A673 (cell line): ENCODE measurements at regions not wholly inside any gene's neighbourhood (a gene's known extent, or its start where the extent isn't known, plus 50 kb on each side); places are given as distances from the start of the nearest gene placed in this dataset.
A peak's percentile ranks its signal among the peaks of the same experiment; 100 is the strongest.

Experiments used
- BruUV-seq: library from RNA; stranded (reverse); fragments of 400-500 nt; replicated peaks from 2 replicates; lab custom pipeline; 2021; lab: Mats Ljungman, UMichigan
- CTCF ChIA-PET: fragments of 300-600 bp; sonication (Branson Sonifier 250); formaldehyde crosslinking; loops from one replicate; lab custom pipeline; 2022; ENCODE audit warnings: antibody characterized with exemption; lab: Charles Lee
- POLR2A ChIA-PET: fragments of 300-600 bp; sonication (Branson Sonifier 250); formaldehyde crosslinking; loops from one replicate; lab custom pipeline; 2022; ENCODE audit warnings: antibody characterized with exemption; ENCODE audit not compliant: low non-redundant PET; lab: Charles Lee
- DNase-seq: peaks from one replicate; pipeline ENCODE4 v3.0.0-alpha.2; 2015; ENCODE audit warnings: low spot score
- H3K27ac ChIP-seq: fragments of 200-600 bp; sonication (generic); 2 replicates; pipeline ENCODE4 v1.5.1; 2016; ENCODE audit warnings: mixed run types, low read depth, mild to moderate bottlenecking, mixed read lengths, antibody characterized with exemption, low read length; ENCODE audit not compliant: poor library complexity, severe bottlenecking
- H3K27me3 ChIP-seq: fragments of 200-600 bp; sonication (generic); replicated peaks from 2 replicates; pipeline ENCODE4 v1.6.1; 2017; ENCODE audit warnings: mixed run types, low read depth, mild to moderate bottlenecking, mixed read lengths, antibody characterized with exemption, low read length; ENCODE audit not compliant: insufficient read depth, poor library complexity
- H3K36me3 ChIP-seq: fragments of 200-600 bp; sonication (generic); 2 replicates; pipeline ENCODE4 v1.6.1; 2016; ENCODE audit warnings: mixed run types, mild to moderate bottlenecking, mixed read lengths, antibody characterized with exemption, low read length; ENCODE audit not compliant: insufficient read depth, poor library complexity, severe bottlenecking
- H3K4me1 ChIP-seq: fragments of 200-600 bp; sonication (generic); 2 replicates; pipeline ENCODE4 v1.6.1; 2017; ENCODE audit warnings: mixed run types, mild to moderate bottlenecking, mixed read lengths, antibody characterized with exemption, low read length; ENCODE audit not compliant: insufficient read depth, poor library complexity, severe bottlenecking
- H3K4me3 ChIP-seq: fragments of 200-600 bp; sonication (generic); 2 replicates; pipeline ENCODE4 v1.5.1; 2016; ENCODE audit warnings: low read depth, mixed run types, mild to moderate bottlenecking, mixed read lengths, low read length; ENCODE audit not compliant: poor library complexity, severe bottlenecking
- H3K9me3 ChIP-seq: fragments of 200-600 bp; sonication (generic); 2 replicates; pipeline ENCODE4 v1.6.1; 2016; ENCODE audit warnings: mixed run types, low read depth, mild to moderate bottlenecking, mixed read lengths, antibody characterized with exemption, low read length; ENCODE audit not compliant: poor library complexity, severe bottlenecking
- EZH2 ChIP-seq: fragments of 200-600 bp; sonication (generic); IDR thresholded peaks from 2 replicates; pipeline ENCODE4 v1.6.1; 2017; ENCODE audit warnings: borderline replicate concordance, low read depth, mild to moderate bottlenecking, mixed read lengths, antibody characterized with exemption, low read length; ENCODE audit not compliant: poor library complexity, severe bottlenecking
- intact Hi-C: fragments of 100-400 bp; cut with micrococcal nuclease; formaldehyde crosslinking; loops from one replicate; pipeline ENCODE4 v1.10.0; 2022; ENCODE audit not compliant: unreplicated experiment
- TF ChIP-seq, protein P1 (sequence below): fragments of 300-800, 200-600 bp; sonication (generic); conservative IDR thresholded peaks from 2 replicates; pipeline ENCODE4 v1.5.1; 2017; ENCODE audit warnings: low read depth, mild to moderate bottlenecking, antibody characterized with exemption, low read length, moderate library complexity, mixed read lengths

DNA sequence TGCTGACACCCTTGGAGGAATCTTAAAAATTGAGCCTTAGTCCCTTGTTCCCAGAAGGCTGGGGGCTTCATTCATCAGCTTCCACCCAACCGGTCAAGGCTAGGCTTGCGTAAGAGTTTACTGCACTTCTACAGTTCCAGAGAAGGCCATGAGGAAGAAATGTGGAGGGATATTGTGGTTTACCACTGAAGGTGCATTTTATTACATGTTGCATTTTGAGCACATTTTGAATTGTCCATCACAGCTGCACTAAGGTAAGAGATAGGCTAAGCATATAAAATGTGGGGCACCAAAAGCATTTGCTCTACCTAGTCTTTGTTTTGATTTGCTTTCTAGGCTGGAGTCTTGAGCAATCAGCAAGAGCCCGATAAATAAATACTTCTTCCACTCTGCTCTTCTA is 167.1 kb upstream of the PAPPA start:
- ChIA-PET POLR2A (no interaction called here), CTCF (no interaction called here)
- H3K9me3 ChIP-seq = no peaks in the 10 kb centered on the region
- no peaks in the 10 kb centered on the region for H3K27me3 ChIP-seq
- TF ChIP-seq EZH2 = no peak
- no peak for DNase-seq
- BruUV-seq = no TSS peak
- intact Hi-C loops = no loop called here
- H3K36me3 ChIP-seq = no peaks in the 10 kb centered on the region
- H3K4me3 ChIP-seq = no peak overlapping the region
- peaks cover 8% of the 10 kb centered on the region for H3K4me1 ChIP-seq
- no peak overlapping the region for H3K27ac ChIP-seq

DNA sequence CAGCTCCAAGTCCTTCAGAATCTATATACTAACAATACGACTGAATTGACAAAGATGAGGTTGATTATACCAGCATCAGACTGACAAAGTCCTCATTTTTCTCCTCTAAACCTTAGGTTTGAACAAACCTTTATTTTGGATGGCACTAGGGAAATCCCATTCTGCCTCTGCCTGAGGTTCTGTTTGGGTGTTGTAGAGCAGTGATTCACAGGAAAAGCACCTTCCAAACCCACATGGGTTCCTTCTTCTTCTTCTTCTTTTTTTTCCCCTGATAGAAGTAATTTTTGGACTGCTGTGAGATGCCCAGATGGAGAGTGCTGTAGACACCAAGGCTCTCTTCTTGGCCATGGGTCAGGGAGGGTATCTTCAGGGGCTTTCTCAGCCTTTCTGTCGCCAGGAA is 164.9 kb upstream of the PAPPA start:
- no TSS peak for BruUV-seq
- H3K27ac ChIP-seq = no peak overlapping the region
- CTCF ChIA-PET = no interaction called here
- H3K27me3 ChIP-seq = no peaks in the 10 kb centered on the region
- TF ChIP-seq, protein P1, sequence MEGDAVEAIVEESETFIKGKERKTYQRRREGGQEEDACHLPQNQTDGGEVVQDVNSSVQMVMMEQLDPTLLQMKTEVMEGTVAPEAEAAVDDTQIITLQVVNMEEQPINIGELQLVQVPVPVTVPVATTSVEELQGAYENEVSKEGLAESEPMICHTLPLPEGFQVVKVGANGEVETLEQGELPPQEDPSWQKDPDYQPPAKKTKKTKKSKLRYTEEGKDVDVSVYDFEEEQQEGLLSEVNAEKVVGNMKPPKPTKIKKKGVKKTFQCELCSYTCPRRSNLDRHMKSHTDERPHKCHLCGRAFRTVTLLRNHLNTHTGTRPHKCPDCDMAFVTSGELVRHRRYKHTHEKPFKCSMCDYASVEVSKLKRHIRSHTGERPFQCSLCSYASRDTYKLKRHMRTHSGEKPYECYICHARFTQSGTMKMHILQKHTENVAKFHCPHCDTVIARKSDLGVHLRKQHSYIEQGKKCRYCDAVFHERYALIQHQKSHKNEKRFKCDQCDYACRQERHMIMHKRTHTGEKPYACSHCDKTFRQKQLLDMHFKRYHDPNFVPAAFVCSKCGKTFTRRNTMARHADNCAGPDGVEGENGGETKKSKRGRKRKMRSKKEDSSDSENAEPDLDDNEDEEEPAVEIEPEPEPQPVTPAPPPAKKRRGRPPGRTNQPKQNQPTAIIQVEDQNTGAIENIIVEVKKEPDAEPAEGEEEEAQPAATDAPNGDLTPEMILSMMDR = no peak
- no peak for TF ChIP-seq EZH2
- H3K9me3 ChIP-seq = no peaks in the 10 kb centered on the region
- no peaks in the 10 kb centered on the region for H3K4me1 ChIP-seq
- DNase-seq = no peak
- no peak overlapping the region for H3K4me3 ChIP-seq
- intact Hi-C loops = no loop called here
- POLR2A ChIA-PET = no interaction called here
- H3K36me3 ChIP-seq = no peaks in the 10 kb centered on the region

DNA sequence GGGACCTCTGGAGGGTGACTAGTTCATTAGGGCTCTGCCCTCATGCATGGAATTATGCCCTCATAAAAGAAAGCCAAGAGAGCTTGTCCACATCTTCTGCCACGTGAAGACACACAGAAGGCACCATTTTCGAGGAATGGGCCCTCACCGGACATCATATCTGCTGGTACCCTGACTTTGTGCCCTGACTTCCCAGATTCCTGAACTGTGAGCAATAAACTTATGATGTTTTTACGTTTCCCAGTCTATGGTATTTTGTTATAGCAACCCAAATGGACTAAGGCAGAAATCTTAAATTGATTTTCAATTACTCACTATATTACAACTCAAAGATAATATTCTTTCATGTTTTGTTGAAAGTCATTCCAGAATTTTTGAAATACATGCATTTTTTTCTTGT is 163.8 kb upstream of the PAPPA start:
- CTCF ChIA-PET = no interaction called here
- DNase-seq = no peak
- intact Hi-C loops = no loop called here
- H3K9me3 ChIP-seq = no peaks in the 10 kb centered on the region
- H3K4me1 ChIP-seq = no peaks in the 10 kb centered on the region
- no peaks in the 10 kb centered on the region for H3K36me3 ChIP-seq
- H3K4me3 ChIP-seq = no peak overlapping the region
- no peaks in the 10 kb centered on the region for H3K27me3 ChIP-seq
- POLR2A ChIA-PET = no interaction called here
- no peak overlapping the region for H3K27ac ChIP-seq
- no TSS peak for BruUV-seq
- TF ChIP-seq, protein P1 = no peak
- no peak for TF ChIP-seq EZH2

DNA sequence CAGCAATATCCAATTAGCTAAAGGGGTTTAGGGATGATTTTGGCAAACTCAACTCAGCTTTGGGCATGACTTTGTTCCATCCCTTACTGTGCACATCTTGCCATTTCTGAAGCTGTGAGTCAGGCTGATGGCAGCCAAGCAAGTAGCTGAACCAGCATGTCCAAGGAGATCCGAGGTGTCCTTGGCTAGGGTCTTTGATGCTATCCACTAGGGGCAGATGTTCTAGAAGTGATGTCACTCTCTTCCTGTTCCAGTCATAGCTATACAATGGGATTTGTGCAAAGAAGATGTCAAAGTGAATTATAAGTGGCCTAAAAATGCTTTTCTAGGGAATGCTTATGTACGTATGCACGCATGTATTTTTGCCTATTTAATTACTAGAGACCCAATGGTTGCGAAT is 160.8 kb upstream of the PAPPA start:
- CTCF ChIA-PET = interaction anchor here (0.6 kb wide), 1 partner anchor 479 kb away, joined by 4 read pairs; no protein-coding TSS in a partner anchor

More for the DNA sequence above, 160.8 kb upstream of the PAPPA start:
- POLR2A ChIA-PET = interaction anchor here (0.5 kb wide), 1 partner anchor 11 kb away, joined by 3 read pairs; no protein-coding TSS in a partner anchor
- no peak for TF ChIP-seq EZH2
- TF ChIP-seq, protein P1 = 0 out of 2 replicates have a peak, but pooled peaks have one; percentile 21
- Histone ChIP-seq H3K36me3 (no peaks in the 10 kb centered on the region), H3K9me3 (no peaks in the 10 kb centered on the region), H3K27ac (no peak overlapping the region), H3K4me3 (no peak overlapping the region), H3K4me1 (peaks cover 6% of the 10 kb centered on the region), H3K27me3 (no peaks in the 10 kb centered on the region)
- no peak for DNase-seq
- intact Hi-C loops = no loop called here
- no TSS peak for BruUV-seq
